K562 (cell line): ENCODE measurements at regions not wholly inside any gene's neighbourhood (a gene's known extent, or its start where the extent isn't known, plus 50 kb on each side); places are given as distances from the start of the nearest gene placed in this dataset.
A peak's percentile ranks its signal among the peaks of the same experiment; 100 is the strongest.

ENCODE experiments used
- CBFA2T2 ChIP-seq: fragments of 450-650 bp; conservative IDR thresholded peaks from 2 replicates; pipeline ENCODE4 v1.6.1; 2017; ENCODE audit warnings: mild to moderate bottlenecking
- CBFB ChIP-seq: sonication (generic); formaldehyde crosslinking; IDR thresholded peaks from 2 replicates; pipeline ENCODE4 v1.4.0; 2020; ENCODE audit warnings: mild to moderate bottlenecking, missing genetic modification reagents
- MYBL2 ChIP-seq, 2 experiments: fragments of 450-650 bp in 1 of 2; sonication (generic) in 1 of 2; formaldehyde crosslinking in 1 of 2; IDR thresholded peaks; 2 replicates each; pipeline versions ENCODE4 v1.6.1 to v1.8.1; 2017 to 2022; ENCODE audit warnings: borderline replicate concordance in 1 of 2, inconsistent platforms in 1 of 2, low read depth in 1 of 2, mild to moderate bottlenecking in 1 of 2, missing genetic modification reagents in 1 of 2, moderate library complexity in 1 of 2
- TBP ChIP-seq: optimal IDR thresholded peaks from 2 replicates; pipeline ENCODE3; 2011; ENCODE audit warnings: low read depth, low read length, improper control_type of control experiment
- TSC22D4 ChIP-seq: fragments of 450-650 bp; IDR thresholded peaks from 2 replicates; pipeline ENCODE4 v1.6.1; 2016; ENCODE audit warnings: missing genetic modification characterization, missing biosample characterization, control low read depth
- ZNF121 ChIP-seq: sonication (generic); formaldehyde crosslinking; conservative IDR thresholded peaks from 2 replicates; pipeline ENCODE4 v1.8.0; 2022; ENCODE audit warnings: missing genetic modification reagents
- ZNF324 ChIP-seq: fragments of 250-450 bp; sonication (Bioruptor Pico); IDR thresholded peaks from 2 replicates; pipeline ENCODE4 v1.4.0; 2020; ENCODE audit warnings: mild to moderate bottlenecking
- ZNF408 ChIP-seq: fragments of 250-450 bp; sonication (Bioruptor Pico); IDR thresholded peaks from 2 replicates; pipeline ENCODE4 v1.4.0; 2020; ENCODE audit warnings: low read depth, mild to moderate bottlenecking, moderate library complexity
- TF ChIP-seq, protein P1 (sequence below): fragments of 200-600 bp; sonication (generic); IDR thresholded peaks from one replicate; pipeline ENCODE4 v1.6.1; 2012; ENCODE audit warnings: mild to moderate bottlenecking, low read depth, low read length, inconsistent platforms

DNA sequence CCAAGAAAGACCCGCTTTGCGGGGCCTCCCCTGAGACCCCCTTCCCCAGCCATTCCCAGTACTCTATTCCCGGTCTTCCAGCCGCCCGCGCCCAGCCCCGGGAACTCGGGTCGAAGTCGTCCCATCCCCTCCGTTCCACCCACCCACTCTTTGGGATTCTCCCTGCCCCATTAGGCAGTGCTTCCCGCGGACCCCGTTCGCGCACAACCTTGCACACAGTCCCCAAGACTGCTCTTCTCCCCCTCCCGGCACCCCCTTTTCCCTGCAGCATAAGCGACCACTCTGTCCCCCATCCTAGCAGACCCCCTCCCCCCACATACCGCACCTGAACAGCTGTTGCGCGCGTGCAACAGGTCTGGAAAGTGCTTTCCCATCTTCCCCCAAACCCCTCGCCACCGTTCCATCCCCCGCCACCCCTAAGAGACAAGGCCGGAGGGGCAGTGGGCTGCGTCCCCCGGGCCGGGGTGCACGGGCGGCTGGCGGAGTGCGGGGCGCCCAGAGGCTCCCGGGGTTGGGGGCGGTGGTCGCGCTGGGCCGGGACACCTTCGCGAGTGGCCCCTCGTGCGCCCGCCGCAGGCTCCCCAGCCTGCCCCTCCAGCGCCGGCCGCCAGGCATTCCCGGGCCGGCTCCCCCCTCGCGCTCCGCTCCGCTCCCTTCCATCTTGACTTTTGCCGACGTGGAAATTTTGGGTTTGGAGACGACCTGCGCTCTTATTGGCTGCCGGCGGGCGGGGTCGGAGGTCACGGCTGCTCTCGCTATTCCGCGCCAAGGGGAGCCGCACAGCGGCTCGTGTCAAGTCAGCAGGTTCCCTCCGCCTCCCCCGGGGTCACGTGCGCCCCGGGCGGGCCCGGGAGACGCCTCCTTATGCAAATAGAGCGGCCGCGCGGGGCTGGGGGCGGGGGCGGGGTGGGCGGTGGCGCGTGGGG, 201.2 kb upstream of the NFE2L3 start (continued):
- TF ChIP-seq, protein P1, sequence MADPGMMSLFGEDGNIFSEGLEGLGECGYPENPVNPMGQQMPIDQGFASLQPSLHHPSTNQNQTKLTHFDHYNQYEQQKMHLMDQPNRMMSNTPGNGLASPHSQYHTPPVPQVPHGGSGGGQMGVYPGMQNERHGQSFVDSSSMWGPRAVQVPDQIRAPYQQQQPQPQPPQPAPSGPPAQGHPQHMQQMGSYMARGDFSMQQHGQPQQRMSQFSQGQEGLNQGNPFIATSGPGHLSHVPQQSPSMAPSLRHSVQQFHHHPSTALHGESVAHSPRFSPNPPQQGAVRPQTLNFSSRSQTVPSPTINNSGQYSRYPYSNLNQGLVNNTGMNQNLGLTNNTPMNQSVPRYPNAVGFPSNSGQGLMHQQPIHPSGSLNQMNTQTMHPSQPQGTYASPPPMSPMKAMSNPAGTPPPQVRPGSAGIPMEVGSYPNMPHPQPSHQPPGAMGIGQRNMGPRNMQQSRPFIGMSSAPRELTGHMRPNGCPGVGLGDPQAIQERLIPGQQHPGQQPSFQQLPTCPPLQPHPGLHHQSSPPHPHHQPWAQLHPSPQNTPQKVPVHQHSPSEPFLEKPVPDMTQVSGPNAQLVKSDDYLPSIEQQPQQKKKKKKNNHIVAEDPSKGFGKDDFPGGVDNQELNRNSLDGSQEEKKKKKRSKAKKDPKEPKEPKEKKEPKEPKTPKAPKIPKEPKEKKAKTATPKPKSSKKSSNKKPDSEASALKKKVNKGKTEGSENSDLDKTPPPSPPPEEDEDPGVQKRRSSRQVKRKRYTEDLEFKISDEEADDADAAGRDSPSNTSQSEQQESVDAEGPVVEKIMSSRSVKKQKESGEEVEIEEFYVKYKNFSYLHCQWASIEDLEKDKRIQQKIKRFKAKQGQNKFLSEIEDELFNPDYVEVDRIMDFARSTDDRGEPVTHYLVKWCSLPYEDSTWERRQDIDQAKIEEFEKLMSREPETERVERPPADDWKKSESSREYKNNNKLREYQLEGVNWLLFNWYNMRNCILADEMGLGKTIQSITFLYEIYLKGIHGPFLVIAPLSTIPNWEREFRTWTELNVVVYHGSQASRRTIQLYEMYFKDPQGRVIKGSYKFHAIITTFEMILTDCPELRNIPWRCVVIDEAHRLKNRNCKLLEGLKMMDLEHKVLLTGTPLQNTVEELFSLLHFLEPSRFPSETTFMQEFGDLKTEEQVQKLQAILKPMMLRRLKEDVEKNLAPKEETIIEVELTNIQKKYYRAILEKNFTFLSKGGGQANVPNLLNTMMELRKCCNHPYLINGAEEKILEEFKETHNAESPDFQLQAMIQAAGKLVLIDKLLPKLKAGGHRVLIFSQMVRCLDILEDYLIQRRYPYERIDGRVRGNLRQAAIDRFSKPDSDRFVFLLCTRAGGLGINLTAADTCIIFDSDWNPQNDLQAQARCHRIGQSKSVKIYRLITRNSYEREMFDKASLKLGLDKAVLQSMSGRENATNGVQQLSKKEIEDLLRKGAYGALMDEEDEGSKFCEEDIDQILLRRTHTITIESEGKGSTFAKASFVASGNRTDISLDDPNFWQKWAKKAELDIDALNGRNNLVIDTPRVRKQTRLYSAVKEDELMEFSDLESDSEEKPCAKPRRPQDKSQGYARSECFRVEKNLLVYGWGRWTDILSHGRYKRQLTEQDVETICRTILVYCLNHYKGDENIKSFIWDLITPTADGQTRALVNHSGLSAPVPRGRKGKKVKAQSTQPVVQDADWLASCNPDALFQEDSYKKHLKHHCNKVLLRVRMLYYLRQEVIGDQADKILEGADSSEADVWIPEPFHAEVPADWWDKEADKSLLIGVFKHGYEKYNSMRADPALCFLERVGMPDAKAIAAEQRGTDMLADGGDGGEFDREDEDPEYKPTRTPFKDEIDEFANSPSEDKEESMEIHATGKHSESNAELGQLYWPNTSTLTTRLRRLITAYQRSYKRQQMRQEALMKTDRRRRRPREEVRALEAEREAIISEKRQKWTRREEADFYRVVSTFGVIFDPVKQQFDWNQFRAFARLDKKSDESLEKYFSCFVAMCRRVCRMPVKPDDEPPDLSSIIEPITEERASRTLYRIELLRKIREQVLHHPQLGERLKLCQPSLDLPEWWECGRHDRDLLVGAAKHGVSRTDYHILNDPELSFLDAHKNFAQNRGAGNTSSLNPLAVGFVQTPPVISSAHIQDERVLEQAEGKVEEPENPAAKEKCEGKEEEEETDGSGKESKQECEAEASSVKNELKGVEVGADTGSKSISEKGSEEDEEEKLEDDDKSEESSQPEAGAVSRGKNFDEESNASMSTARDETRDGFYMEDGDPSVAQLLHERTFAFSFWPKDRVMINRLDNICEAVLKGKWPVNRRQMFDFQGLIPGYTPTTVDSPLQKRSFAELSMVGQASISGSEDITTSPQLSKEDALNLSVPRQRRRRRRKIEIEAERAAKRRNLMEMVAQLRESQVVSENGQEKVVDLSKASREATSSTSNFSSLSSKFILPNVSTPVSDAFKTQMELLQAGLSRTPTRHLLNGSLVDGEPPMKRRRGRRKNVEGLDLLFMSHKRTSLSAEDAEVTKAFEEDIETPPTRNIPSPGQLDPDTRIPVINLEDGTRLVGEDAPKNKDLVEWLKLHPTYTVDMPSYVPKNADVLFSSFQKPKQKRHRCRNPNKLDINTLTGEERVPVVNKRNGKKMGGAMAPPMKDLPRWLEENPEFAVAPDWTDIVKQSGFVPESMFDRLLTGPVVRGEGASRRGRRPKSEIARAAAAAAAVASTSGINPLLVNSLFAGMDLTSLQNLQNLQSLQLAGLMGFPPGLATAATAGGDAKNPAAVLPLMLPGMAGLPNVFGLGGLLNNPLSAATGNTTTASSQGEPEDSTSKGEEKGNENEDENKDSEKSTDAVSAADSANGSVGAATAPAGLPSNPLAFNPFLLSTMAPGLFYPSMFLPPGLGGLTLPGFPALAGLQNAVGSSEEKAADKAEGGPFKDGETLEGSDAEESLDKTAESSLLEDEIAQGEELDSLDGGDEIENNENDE = no peak
- TF ChIP-seq ZNF324 (CRISPR knock-in tag) = no peak
- no peak for TF ChIP-seq CBFB (CRISPR knock-in tag)
- peak; percentile 67 for TF ChIP-seq TBP
- no peak for TF ChIP-seq TSC22D4 (tag)
- no peak for TF ChIP-seq ZNF408 (CRISPR knock-in tag)
- TF ChIP-seq ZNF121 (CRISPR knock-in tag) = no peak
- TF ChIP-seq CBFA2T2 = peak; percentile 42; the same call in 1 of the 2 replicates
- TF ChIP-seq MYBL2 (IDR thresholded peaks at IDR 0.05; ENCODE audit: low read depth) = no peak
- no peak for TF ChIP-seq MYBL2 (CRISPR knock-in tag; IDR thresholded peaks at IDR 0.05; ENCODE audit: borderline replicate concordance)
